GM23338 (cell line): ENCODE measurements at regions not wholly inside any gene's neighbourhood (a gene's known extent, or its start where the extent isn't known, plus 50 kb on each side); places are given as distances from the start of the nearest gene placed in this dataset.

Experiments
- ATAC-seq: fragments of 200-7000 bp; cut with Tn5 transposase; 3 replicates; pipeline ENCODE4 v1.9.1; 2020
- DNase-seq: peaks from one replicate; pipeline ENCODE4 v3.0.0-alpha.2; 2015; ENCODE audit warnings: low spot score
- H2AFZ ChIP-seq: fragments of 200-600 bp; sonication (generic); 2 replicates; pipeline ENCODE4 v1.8.0; 2016; ENCODE audit warnings: antibody characterized with exemption, mild to moderate bottlenecking, moderate library complexity
- H3F3A ChIP-seq: fragments of 200-600 bp; sonication (generic); replicated peaks from 2 replicates; pipeline ENCODE4 v1.8.0; 2017; ENCODE audit warnings: antibody characterized with exemption, mixed run types, low read depth
- H3K27ac ChIP-seq: fragments of 200-600 bp; sonication (generic); 2 replicates; pipeline ENCODE4 v1.6.1; 2016; ENCODE audit warnings: low read depth
- H3K27me3 ChIP-seq: fragments of 200-600 bp; sonication (generic); 2 replicates; pipeline ENCODE4 v1.8.0; 2016; ENCODE audit warnings: mild to moderate bottlenecking, mixed run types, moderate library complexity; ENCODE audit not compliant: insufficient read depth
- H3K36me3 ChIP-seq: fragments of 200-600 bp; sonication (generic); 2 replicates; pipeline ENCODE4 v1.8.0; 2016; ENCODE audit warnings: mild to moderate bottlenecking; ENCODE audit not compliant: insufficient read depth
- H3K4me1 ChIP-seq: fragments of 200-600 bp; sonication (generic); 2 replicates; pipeline ENCODE4 v1.8.0; 2016; ENCODE audit warnings: mild to moderate bottlenecking, moderate library complexity; ENCODE audit not compliant: insufficient read depth
- H3K4me2 ChIP-seq: fragments of 200-600 bp; sonication (generic); 2 replicates; pipeline ENCODE4 v1.7.1; 2017; ENCODE audit warnings: mixed run types
- H3K4me3 ChIP-seq: fragments of 200-600 bp; sonication (generic); 2 replicates; pipeline ENCODE4 v1.6.1; 2016; ENCODE audit warnings: mixed run types
- H3K79me2 ChIP-seq: fragments of 200-600 bp; sonication (generic); replicated peaks from 2 replicates; pipeline ENCODE4 v1.8.0; 2017; ENCODE audit warnings: mild to moderate bottlenecking; ENCODE audit not compliant: insufficient read depth
- H3K9me2 ChIP-seq: fragments of 200-600 bp; sonication (generic); 2 replicates; pipeline ENCODE4 v1.8.0; 2017; ENCODE audit not compliant: insufficient read depth
- H4K20me1 ChIP-seq: fragments of 200-600 bp; sonication (generic); replicated peaks from 2 replicates; pipeline ENCODE4 v1.8.0; 2017; ENCODE audit warnings: mild to moderate bottlenecking; ENCODE audit not compliant: insufficient read depth
- H3K27ac Mint-ChIP-seq: 2 replicates; pipeline ENCODE4 v1.8.0; 2020; ENCODE audit warnings: inconsistent platforms, mild to moderate bottlenecking, moderate library complexity, mixed read lengths
- H3K27me3 Mint-ChIP-seq: 3 replicates; pipeline ENCODE4 v1.8.0; 2022; ENCODE audit warnings: low read depth, mild to moderate bottlenecking, moderate library complexity, mixed read lengths, inconsistent platforms; ENCODE audit not compliant: insufficient read depth, poor library complexity
- H3K36me3 Mint-ChIP-seq: 3 replicates; pipeline ENCODE4 v1.8.0; 2021; ENCODE audit warnings: low read depth, mild to moderate bottlenecking, inconsistent platforms, moderate library complexity, mixed read lengths
- H3K4me1 Mint-ChIP-seq: 3 replicates; pipeline ENCODE4 v1.8.0; 2020; ENCODE audit warnings: mild to moderate bottlenecking, inconsistent platforms, mixed read lengths
- H3K4me3 Mint-ChIP-seq: 3 replicates; pipeline ENCODE4 v1.8.0; 2021; ENCODE audit warnings: moderate library complexity, mild to moderate bottlenecking, inconsistent platforms, mixed read lengths
- H3K9me3 Mint-ChIP-seq: 3 replicates; pipeline ENCODE4 v1.8.0; 2020; ENCODE audit warnings: moderate library complexity, mild to moderate bottlenecking, inconsistent platforms, mixed read lengths
- CREB1 ChIP-seq: fragments of 250-450 bp; sonication (Bioruptor Pico); IDR thresholded peaks from 2 replicates; pipeline ENCODE4 v1.5.0; 2020; ENCODE audit warnings: low read depth, mild to moderate bottlenecking, moderate library complexity
- EZH2 ChIP-seq: fragments of 200-600 bp; sonication (generic); IDR thresholded peaks from one replicate; pipeline ENCODE4 v1.8.0; 2017; ENCODE audit warnings: antibody characterized with exemption, mild to moderate bottlenecking, low read depth; ENCODE audit not compliant: unreplicated experiment
- EZH2phosphoT487 ChIP-seq: fragments of 200-600 bp; sonication (generic); IDR thresholded peaks from one replicate; pipeline ENCODE4 v1.8.1; 2018; ENCODE audit warnings: antibody characterized with exemption; ENCODE audit not compliant: unreplicated experiment
- JUNB ChIP-seq: IDR thresholded peaks from one replicate; pipeline ENCODE4 v1.6.1; 2016; ENCODE audit warnings: antibody characterized with exemption; ENCODE audit not compliant: unreplicated experiment
- NANOG ChIP-seq: IDR thresholded peaks from 2 replicates; pipeline ENCODE4 v1.6.1; 2016; ENCODE audit warnings: antibody characterized with exemption, borderline replicate concordance
- POLR2AphosphoS5 ChIP-seq: IDR thresholded peaks from 2 replicates; pipeline ENCODE4 v1.6.1; 2016; ENCODE audit warnings: antibody characterized with exemption, low read depth
- REST ChIP-seq: IDR thresholded peaks from one replicate; pipeline ENCODE4 v1.6.1; 2018; ENCODE audit warnings: antibody characterized with exemption; ENCODE audit not compliant: unreplicated experiment
- STAT1 ChIP-seq: IDR thresholded peaks from one replicate; pipeline ENCODE4 v1.6.1; 2016; ENCODE audit warnings: antibody characterized with exemption; ENCODE audit not compliant: unreplicated experiment
- ZNF114 ChIP-seq: fragments of 250-450 bp; sonication (Bioruptor Pico); IDR thresholded peaks from 2 replicates; pipeline ENCODE4 v1.5.0; 2020; ENCODE audit warnings: mild to moderate bottlenecking, moderate library complexity
- ZNF331 ChIP-seq: fragments of 250-450 bp; sonication (Bioruptor Pico); IDR thresholded peaks from 2 replicates; pipeline ENCODE4 v1.5.0; 2020; ENCODE audit warnings: low read depth, mild to moderate bottlenecking, moderate library complexity
- ZNF462 ChIP-seq: fragments of 250-450 bp; sonication (Bioruptor Pico); IDR thresholded peaks from 2 replicates; pipeline ENCODE4 v1.5.0; 2020; ENCODE audit warnings: mild to moderate bottlenecking, moderate library complexity
- TF ChIP-seq, protein P1 (sequence below): IDR thresholded peaks from 2 replicates; pipeline ENCODE4 v1.6.1; 2016; ENCODE audit warnings: antibody characterized with exemption

DNA sequence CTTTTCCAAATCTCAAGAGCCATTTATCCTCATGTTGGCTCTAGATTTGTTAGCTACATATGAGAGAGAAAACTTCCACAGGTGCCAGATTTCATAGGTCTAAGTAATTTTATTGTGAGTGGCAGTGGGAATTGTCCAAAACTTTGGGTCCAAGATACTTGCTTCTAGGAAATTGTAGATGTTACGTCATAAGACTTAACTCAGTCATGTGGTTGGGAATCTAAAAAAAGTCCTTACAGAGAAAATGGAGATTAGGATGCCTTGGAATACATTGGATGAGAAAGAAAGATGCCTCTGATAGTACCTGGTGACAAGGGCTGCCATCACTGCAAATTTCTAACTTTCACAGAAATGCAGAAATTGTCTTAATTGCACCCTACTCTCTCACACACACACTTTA lies 506.5 kb downstream of the C4orf33 start (continued):
- TF ChIP-seq CREB1 = no peak
- TF ChIP-seq, protein P1, sequence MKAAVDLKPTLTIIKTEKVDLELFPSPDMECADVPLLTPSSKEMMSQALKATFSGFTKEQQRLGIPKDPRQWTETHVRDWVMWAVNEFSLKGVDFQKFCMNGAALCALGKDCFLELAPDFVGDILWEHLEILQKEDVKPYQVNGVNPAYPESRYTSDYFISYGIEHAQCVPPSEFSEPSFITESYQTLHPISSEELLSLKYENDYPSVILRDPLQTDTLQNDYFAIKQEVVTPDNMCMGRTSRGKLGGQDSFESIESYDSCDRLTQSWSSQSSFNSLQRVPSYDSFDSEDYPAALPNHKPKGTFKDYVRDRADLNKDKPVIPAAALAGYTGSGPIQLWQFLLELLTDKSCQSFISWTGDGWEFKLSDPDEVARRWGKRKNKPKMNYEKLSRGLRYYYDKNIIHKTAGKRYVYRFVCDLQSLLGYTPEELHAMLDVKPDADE = no peak
- TF ChIP-seq ZNF331 (CRISPR knock-in tag) = no peak
- TF ChIP-seq JUNB = no peak

- 0 out of 2 replicates have a peak, but pooled peaks cover 3% of the 10 kb centered on the region for H3K9me2 ChIP-seq
- no peak overlapping the region for H2AFZ ChIP-seq
- no peak for DNase-seq
- peaks cover 4% of the 10 kb centered on the region for H3K27me3 Mint-ChIP-seq
- no peak overlapping the region for H3K4me3 Mint-ChIP-seq
- no peaks in the 10 kb centered on the region for H3K79me2 ChIP-seq
- H4K20me1 ChIP-seq = no peaks in the 10 kb centered on the region
- H3K4me1 ChIP-seq = no peaks in the 10 kb centered on the region
- no peak overlapping the region for H3K27ac Mint-ChIP-seq
- H3K27me3 ChIP-seq = no peaks in the 10 kb centered on the region
- H3K4me2 ChIP-seq = no peak overlapping the region
- no peaks in the 10 kb centered on the region for H3F3A ChIP-seq
- no peaks in the 10 kb centered on the region for H3K36me3 ChIP-seq
- H3K27ac ChIP-seq = no peak overlapping the region
- H3K36me3 Mint-ChIP-seq = no peaks in the 10 kb centered on the region
- no peak overlapping the region for H3K4me3 ChIP-seq
- ATAC-seq = no peak
- no peaks in the 10 kb centered on the region for H3K4me1 Mint-ChIP-seq
- no peaks in the 10 kb centered on the region for H3K9me3 Mint-ChIP-seq
- TF ChIP-seq ZNF114 (CRISPR knock-in tag) (no peak), CREB1 (no peak), STAT1 (no peak), POLR2AphosphoS5 (no peak), EZH2phosphoT487 (no peak), JUNB (no peak), NANOG (no peak), ZNF331 (CRISPR knock-in tag) (no peak), EZH2 (no peak), ZNF462 (CRISPR knock-in tag) (no peak), REST (no peak)
- TF ChIP-seq, protein P1 = no peak
These were observed 507.4 kb downstream of the C4orf33 start for GRCh38 chr4:129603241-129603931.
